Activated T-cell treated with anti-CD3 and anti-CD28 coated beads for 4 hours (primary cell): ENCODE measurements at regions not wholly inside any gene's neighbourhood (a gene's known extent, or its start where the extent isn't known, plus 50 kb on each side); places are given as distances from the start of the nearest gene placed in this dataset.
"Not testable (repeated sequence)": the region's sequence is repeated elsewhere in the genome, so short reads cannot be mapped to it uniquely, and the experiment has no call there.

Experiments used
- DNase-seq: peaks from one replicate; pipeline ENCODE4 v3.0.0-alpha.2; 2020

DNA sequence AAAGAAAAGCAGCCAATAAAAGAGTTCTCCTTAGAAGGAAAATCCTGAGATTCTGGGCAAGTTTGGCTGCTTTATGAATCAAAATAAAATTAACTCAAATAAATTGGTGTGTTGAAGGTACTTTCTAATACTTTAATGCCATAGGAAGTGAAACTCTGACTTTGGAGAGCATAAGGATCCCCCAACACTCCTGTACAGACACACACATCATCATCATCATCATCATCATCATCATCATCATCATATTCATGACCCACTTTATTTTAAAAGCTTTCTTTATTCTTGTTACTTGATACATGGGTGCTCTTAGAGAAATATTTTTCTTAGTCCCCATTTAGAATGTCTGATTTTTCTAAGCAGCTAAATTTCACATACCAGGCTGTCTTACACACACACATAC lies 283.1 kb upstream of the CYRIA start:
- DNase-seq: no peak

DNA sequence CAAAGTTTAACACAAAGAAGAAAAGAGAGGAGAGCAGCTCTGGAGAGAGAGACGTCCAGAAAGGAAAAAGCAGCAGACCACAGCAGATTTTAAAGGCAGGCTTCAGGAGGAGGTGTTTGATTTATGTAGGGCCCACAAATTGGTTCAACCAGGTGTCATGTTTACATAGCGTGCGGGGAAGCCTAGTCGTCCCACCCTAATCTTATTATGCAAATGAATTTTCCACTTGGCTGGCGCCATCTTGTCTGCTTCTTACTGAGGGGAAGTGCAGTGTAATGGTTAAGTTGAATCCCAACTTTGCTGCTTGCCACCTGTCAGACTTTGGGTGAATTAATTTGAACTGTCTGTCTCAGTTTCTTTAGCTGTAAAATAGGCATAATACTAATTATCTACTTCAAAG lies 282.4 kb upstream of the CYRIA start:
- no peak for DNase-seq

DNA sequence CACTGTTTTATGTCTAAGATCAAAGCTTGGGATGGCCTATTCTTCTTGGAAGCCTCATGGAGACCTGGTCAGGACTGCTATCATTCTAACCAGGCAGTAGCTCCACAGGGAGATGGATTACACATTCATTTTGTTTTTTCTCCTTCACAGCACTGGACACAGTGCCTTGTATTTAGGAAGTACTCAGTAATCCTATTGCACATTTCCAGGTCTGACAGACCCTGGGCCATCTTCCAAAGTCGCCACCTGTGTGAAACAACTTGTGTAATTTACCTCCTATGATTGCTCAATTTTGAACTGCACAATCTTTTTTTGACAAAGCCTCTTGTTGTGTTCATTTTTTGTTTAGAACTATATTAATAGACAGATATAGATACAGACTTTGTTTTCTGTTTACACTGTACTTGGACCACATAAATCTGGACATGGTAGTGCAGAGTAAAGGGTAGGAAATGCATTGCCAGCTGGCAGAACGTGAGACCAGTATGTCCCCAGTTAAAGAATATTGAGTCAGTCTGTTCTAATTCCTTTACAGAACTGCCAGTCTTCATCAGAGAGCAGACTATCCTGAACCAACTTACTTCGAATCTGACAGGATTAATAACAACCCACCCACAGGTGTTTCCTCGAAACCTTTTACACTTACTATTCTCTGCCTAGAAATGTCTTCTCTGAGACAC lies 277.8 kb upstream of the CYRIA start:
- DNase-seq: no peak

DNA sequence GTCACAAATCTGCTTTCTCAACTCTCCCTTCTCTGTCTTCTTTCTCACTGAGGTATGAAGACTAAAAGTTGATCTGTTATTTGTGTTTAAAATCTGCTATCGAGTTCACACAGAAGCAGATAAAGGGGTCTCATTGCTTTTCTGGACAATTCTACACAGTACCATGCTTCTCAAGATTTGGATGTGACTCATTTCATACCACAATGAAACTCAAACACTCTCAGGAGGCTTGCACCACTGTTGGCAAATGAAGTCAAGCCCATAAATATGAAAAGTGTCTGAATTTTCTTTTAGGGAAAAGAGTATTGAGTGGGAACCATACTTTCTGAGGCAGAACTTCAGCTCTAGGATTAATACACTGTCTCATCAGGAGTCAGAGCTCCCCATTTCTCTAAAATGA lies 274.6 kb upstream of the CYRIA start:
- DNase-seq: no peak

DNA sequence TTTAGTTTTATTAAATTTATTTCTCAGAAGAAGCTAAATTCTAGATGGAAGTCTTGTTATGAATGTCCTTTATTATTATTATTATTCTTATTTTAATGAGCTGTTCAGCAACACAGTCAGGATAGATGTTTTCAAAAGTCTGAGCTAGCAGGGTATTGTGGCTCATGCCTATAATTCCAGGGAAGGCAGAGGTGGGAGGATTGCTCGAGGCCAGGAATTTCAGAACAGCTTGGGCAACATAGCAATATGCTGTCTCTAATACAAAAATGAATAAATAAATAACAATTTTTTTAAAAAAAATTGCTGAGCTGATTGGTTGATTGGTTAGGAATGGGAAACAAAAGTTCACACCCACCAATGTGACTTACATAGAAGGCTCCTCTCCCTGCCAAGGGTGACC lies 274.1 kb upstream of the CYRIA start:
- DNase-seq: no peak

DNA sequence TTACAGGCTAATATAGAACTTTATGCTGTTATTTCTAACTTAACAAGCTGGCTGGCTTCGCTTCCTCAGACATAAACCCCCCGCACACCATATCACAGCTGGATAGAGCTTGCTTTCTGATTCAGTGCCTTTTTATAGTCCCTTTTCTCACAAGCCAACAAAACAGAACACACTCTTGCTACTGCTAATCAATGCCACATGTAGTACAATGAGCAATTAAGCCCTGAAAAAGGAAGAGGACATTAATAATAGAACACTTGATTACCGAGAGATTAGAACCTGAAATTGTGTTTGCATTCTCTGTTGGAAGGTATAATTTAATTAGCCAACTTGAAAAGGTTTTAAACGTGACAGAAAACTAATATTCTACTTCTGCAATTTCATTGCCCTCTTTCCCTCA lies 267.7 kb upstream of the CYRIA start:
- DNase-seq: no peak

DNA sequence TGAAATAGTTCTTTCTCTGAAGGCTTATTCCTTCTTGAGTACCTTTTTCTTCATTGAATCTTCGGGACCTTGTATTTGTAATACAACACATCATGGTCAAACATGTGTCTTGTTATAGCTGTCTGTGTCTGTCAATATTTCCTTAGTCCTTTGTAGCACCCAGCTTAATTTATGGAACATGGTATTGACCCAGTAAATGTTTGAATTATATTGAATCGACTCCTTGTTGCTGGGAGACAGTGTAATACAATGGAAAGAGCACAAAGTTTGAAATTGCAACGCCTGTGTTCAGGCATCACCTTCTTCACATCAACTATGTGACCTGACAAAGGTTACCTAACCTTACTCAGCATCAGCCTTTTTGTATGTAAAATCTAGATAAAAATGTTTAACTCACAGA lies 267.2 kb upstream of the CYRIA start:
- no peak for DNase-seq

DNA sequence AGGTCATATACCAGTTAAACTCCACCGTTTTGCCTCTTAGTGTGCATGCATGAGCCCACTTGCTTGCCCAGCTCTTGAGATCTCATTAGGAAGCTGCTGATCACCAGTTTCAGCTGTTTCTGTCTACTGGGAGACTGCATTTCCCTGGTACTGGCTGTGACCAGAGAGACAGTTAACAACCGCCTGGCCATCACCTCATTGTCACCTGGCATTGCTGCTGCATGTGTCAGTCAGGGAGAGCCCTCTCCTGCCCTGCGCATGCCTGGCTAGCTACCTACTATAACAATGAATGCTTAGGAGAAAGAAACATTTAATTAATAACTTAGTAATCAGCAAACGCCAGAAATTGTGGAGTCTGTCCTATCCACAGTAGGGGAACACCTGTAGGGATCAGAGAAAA lies 265.8 kb upstream of the CYRIA start:
- no peak for DNase-seq

DNA sequence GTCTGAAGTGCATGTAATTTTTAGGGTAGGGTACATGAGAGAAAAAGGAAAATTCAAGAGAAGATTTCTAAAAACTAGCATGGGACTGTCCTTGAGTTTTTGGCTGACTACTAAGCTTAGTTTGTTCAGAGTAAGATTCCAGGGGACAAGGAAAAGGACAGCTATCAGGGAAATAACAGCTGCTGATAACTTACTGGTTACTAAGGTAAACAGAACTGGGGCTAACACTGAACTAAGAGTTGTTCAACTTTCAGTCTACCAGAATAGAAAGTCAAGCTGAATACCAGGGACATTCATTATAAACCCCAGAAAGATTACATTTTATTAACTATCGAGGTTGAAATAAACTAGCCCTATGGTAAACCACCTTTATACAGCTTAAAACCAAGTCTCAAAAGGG lies 261.8 kb upstream of the CYRIA start:
- DNase-seq: no peak

DNA sequence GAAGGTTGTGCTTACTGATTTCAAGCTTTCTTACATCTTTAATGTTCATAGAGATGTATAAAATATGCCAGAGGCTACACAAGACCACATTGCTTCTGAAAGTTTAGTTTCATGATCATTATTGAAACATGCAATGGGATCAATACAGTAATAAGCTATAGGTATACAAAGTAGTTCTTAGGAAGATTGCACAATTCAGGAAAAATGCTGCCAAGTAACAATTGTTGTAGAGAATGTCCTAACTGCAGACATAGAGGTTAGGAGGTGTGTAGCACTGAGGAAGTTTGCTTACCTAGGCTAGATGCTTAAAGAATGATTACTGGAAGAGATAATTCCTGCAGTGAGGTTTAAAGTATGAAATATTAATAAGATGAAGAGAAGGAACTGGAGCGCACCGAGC lies 259.5 kb upstream of the CYRIA start:
- DNase-seq: no peak

DNA sequence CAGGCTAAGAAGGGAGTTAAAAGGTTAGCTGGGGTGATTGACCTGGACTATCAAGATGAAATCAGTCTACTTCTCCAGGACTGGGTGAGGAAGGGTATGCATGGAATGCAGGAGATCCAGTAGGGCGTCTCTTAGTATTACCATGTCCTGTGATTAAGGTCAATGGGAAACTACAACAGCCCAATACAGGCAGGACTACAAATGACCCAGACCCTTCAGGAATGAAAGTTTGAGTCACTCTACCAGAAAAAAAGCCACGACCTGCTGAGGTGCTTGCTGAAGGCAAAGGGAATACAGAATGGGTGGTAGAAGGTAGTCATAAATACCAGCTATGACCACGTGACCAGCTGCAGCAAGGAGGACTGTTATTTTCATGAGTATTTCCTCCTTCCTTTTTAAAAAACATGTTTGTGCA lies 249.7 kb upstream of the CYRIA start:
- DNase-seq: not testable (repeated sequence)

DNA sequence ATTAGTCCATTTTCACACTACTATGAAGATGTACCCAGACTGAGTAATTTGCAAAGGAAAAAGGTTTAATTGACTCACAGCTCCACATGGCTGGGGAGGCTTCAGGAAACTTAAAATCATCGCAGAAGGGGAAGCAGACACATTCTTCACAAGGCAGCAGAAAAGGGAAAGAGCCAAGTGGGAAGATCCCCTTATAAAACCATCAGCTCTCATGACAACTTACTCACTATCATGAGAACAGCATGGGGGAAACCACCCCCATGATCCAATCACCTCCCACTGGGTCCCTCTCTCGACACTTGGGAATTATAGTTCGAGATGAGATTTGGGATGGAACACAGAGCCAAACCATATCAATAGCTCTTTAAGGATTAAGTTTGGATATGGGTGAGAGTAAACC lies 246.1 kb upstream of the CYRIA start:
- DNase-seq: no peak

DNA sequence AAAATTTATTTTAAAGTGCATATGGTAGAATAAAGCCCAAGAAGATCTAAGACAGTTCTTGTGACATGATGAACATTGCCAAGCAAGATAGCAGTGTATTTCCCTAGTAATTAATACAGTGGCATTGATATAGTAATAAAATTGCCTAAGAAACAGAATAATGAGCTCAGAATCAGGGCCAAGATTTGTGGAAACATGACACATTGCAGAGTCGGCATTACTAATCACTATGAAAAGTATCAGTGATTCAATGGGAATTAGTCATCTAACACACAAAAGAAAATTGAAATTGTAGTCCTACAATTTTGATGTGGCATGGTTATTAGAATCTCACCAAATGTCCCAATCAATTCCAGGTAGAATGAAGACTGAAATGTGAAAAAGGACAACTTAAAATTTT lies 243.0 kb upstream of the CYRIA start:
- DNase-seq: no peak

DNA sequence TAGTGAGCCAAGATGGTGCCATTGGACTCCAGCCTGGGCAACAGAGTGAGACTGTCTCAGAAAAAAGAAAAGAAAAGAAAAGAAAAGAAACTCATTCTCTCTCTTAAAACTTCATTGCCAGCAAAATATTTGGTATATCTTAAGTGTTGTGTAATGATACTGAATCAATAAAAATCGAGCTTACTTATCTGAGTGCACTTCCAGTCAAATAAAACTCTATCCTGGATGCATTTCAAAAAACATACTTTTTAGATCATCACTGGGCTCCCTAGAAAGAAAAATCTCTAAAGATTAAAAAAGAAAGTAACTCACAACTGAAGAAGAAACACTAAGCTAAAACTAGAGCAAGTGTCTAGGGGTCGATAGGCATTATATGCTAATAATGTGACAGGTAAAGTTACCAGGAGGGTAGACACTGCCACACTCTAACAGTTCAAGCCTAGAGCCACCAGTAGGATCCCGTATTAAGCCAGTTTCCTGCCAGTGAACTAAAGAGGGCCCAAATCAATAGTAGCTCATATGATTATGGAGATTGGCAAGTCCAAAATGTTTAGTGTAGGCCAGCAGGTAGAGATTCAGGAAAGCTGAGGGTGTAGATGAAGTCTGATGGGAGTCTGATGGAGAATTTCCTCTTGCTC lies 242.1 kb upstream of the CYRIA start:
- no peak for DNase-seq

DNA sequence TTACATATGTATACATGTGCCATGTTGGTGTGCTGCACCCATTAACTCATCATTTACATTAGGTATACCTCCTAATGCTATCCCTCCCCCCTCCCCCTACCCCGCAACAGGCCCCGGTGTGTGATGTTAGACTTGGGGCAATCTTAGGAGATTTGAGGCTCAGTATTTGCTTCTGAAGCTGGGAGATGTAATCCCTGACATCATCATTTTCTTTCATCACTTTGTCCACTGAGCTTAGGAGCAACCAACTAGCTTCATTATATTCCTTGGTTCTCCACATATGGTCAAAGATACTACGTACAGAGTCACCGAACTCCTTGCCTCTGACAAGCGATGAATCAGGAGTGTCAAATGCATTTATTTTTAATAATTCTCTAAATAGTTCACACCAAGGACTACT lies 239.7 kb upstream of the CYRIA start:
- not testable (repeated sequence) for DNase-seq

DNA sequence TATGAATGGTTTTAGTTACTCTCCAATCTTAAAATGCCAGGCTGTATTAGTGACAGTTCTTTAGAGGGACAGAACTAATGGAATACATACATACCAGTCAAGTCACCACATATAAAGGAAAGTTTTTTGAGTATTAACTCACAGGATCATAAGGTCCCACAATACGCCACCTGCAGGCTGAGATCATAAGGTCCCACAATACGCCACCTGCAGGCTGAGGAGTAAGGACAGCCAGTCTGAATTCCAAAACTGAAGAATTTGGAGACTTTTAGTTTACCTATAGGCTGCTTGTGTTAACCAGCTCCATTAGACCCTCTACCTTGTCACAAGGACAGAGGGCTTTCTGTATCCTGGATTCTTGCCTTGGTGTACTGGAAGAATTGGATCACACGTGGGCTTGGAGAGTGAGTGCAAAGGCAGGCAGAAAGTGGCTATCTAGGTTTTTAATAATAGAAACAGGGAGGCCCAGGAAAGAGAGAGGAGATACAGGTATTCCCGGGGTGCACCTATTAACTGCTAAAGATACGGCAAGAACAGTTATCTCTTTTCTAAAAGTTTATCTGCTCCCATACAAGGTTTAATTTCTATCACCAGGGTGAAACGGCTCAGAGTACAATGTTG lies 234.9 kb upstream of the CYRIA start:
- DNase-seq: no peak

DNA sequence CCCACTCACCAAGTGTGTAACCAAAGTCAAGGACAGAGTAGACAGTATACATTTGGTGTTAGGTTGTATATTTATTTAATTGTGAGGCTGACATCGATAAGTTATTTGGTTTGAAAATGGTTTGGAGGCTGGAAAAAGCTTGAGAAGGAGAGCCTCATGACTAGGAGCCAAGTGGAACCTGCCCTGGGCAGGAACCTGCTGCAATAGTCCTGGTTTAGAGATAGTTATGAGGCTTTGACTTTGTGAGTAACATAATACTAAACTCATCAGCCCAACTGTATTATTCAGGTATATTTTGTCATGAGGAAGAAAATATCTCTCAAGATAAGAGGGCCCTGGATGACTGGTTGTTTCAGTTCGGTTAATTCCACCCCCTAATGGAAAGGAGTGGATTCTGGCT lies 234.3 kb upstream of the CYRIA start:
- DNase-seq: no peak

DNA sequence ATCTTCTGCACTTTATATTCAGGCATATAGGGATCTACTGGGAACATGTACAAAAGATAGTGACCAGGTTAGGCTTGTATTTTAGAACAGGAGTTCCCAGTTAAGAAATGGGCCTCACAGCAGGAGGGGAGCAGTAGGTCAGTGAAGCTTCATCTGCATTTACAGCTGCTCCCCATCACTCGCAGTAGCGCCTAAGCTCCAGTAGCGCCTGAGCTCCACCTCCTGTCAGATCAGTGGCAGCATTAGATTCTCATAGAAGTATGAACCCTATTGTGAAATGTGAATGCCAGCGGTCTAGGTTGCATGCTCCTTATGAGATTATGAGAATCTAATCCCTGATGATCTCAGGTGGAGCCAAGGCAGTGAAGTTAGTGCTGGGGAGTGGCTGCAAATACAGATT lies 224.4 kb upstream of the CYRIA start:
- DNase-seq: no peak

DNA sequence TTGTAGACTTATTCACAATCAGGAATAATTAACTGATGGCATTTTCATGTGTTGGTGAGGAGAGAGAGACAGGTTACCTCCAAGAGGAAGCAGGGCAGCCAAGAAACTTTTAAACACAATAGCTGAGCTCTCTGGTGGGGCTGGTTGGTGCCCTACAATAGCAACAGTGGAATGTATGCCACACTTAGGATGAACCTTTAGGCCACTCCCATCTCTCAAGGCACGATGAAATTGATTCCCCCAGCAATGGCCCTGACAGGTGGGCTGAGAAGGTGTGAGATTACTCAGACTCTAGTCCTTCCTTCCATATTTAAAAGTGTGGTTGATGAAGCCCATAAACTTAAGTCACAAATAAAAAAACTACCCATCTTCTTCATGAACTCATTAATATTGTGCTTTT lies 219.4 kb upstream of the CYRIA start:
- DNase-seq: no peak

DNA sequence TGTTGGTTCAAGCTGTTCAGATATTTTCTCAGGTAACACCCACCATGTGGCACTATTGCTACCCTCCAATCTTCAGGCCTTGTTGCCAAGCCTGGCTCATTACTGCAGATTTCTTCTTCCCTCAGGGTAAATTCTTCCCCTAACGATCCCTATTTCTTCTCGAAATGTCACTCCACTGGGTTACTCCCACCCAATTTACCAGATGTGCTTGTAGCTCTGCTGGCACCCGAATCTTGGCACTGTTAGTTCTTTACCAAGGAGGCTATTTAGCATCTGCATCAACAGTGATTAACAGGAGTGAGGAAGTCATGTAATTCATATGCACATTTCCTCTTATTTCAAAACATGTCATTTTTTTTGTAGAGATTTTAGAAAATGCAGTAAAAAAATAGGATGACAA lies 217.1 kb upstream of the CYRIA start:
- DNase-seq: no peak

DNA sequence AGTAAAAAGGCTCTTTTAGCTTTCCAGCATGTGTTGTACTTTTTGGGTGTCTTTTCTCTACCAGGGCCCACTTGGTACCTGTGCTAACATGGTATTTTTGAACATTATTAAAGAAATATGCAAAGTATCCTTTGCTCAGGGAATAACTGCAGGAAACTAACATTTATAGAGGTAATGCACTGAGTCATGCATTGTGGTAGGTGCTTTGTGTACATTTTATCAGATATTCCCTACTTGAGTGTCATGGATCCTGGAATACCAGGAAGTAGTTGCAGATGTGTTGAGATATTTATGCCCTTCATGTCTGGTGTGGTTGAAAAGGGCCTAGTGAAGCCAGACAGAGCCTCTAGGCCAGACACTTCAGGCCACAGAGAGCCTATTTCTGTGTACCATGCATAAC lies 215.5 kb upstream of the CYRIA start:
- no peak for DNase-seq

DNA sequence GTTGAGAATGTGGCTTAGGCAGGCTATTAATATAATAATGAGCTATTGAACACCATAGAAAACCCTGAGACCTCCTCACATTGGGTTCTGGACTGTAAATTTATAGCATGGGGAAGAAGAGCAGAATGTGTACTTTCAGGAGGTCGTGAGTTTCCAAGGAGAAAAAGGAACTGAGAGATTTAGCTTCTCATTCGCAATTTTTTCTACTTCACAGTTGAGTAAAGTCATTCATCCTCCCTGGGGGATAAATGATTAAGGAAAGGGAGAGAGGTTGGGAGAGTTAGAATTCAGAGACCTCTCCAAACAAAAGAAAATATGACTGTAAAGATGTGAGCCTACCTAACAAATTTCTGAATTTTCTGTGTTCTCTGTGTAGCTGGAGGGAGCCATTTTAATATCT lies 205.8 kb upstream of the CYRIA start:
- no peak for DNase-seq

DNA sequence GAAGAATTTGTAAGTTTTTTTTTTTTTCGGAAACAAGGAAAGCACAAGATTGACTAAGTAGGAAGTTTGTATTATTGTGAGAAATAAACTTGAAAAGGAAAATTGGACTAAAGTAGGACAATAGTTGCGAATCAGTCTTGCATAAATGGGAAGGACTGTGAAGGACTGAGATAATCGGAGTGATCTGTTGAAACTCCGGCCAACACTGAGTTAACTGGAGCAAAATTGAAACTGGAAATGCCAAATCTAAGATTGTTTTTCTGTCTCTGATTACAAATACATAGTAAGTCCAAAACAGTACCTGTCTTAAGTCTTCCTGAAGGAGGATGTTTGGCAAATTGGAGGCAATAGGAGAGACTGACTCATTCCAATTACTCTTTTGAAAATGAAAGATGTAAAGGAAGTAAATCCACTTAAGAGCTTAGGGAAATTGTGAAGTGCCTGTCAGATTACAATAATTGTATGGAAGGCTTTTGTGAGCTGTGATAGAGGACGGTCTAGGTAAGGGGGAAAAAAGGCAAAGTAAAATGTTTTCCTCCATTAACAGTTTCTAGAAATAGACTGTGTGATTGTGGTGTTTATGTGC lies 204.9 kb upstream of the CYRIA start:
- DNase-seq: no peak

DNA sequence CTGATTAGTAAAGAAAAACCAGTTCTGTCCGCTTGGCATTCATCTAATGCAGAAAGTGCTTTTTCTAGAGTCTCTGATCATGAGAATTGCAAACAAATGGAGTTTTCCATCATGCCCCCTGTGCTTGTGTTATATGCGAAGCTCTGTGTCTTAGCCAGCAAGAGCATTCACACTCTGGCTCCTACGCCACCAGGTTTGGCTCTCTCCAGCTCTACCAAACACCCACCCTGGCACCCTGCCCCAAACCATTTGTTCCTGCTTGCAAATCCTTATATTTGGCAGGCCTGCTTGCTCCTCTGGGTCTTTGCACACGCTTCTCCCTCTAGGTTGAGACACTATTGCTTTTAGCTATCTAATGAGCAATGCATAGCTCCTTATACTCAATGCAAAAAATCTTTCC lies 204.1 kb upstream of the CYRIA start:
- DNase-seq: no peak
